PC-9 (cell line): ENCODE measurements at regions not wholly inside any gene's neighbourhood (a gene's known extent, or its start where the extent isn't known, plus 50 kb on each side); places are given as distances from the start of the nearest gene placed in this dataset.

Experiments
- BruUV-seq: library from RNA; stranded (reverse); fragments of 400-500 nt; replicated peaks from 2 replicates; lab custom pipeline; 2021; lab: Mats Ljungman, UMichigan
- CTCF ChIA-PET: fragments of 300-600 bp; sonication (Branson Sonifier 250); formaldehyde crosslinking; loops from one replicate; lab custom pipeline; 2022; ENCODE audit warnings: antibody characterized with exemption; lab: Charles Lee
- POLR2A ChIA-PET: fragments of 300-600 bp; sonication (Branson Sonifier 250); formaldehyde crosslinking; loops from one replicate; lab custom pipeline; 2022; ENCODE audit warnings: antibody characterized with exemption; ENCODE audit not compliant: unreplicated experiment; lab: Charles Lee
- DNase-seq, 2 experiments: peaks; one replicate each; pipeline versions ENCODE4 v3.0.0 to v3.0.0-alpha.2; 2015 to 2022; ENCODE audit warnings: mixed read lengths in 1 of 2
- H2AFZ ChIP-seq: fragments of 200-600 bp; sonication (generic); 2 replicates; pipeline ENCODE4 v1.8.1; 2017; ENCODE audit warnings: antibody characterized with exemption
- H3F3A ChIP-seq: fragments of 200-600 bp; sonication (generic); 2 replicates; pipeline ENCODE4 v1.8.1; 2017; ENCODE audit warnings: antibody characterized with exemption, mild to moderate bottlenecking, low read depth; ENCODE audit not compliant: insufficient read depth
- H3K27ac ChIP-seq: fragments of 200-600 bp; sonication (generic); 2 replicates; pipeline ENCODE4 v1.6.1; 2016; ENCODE audit warnings: mixed run types
- H3K27me3 ChIP-seq: fragments of 200-600 bp; sonication (generic); 2 replicates; pipeline ENCODE4 v1.6.1; 2016; ENCODE audit warnings: low read depth, mixed run types; ENCODE audit not compliant: insufficient read depth
- H3K36me3 ChIP-seq: fragments of 200-600 bp; sonication (generic); 2 replicates; pipeline ENCODE4 v1.6.1; 2016; ENCODE audit warnings: low read depth, mixed run types
- H3K4me1 ChIP-seq: fragments of 200-600 bp; sonication (generic); replicated peaks from 2 replicates; pipeline ENCODE4 v1.6.1; 2016; ENCODE audit warnings: mixed run types; ENCODE audit not compliant: insufficient read depth
- H3K4me2 ChIP-seq: fragments of 200-600 bp; sonication (generic); 2 replicates; pipeline ENCODE4 v1.6.1; 2017; ENCODE audit warnings: mixed run types
- H3K4me3 ChIP-seq: fragments of 200-600 bp; sonication (generic); 2 replicates; pipeline ENCODE4 v1.6.1; 2016; ENCODE audit warnings: mixed run types
- H3K79me2 ChIP-seq: fragments of 200-600 bp; sonication (generic); 2 replicates; pipeline ENCODE4 v1.6.1; 2017; ENCODE audit warnings: low read depth, mixed run types
- H3K9me2 ChIP-seq: fragments of 200-600 bp; sonication (generic); 2 replicates; pipeline ENCODE4 v1.8.1; 2017; ENCODE audit warnings: mild to moderate bottlenecking; ENCODE audit not compliant: insufficient read depth
- H3K9me3 ChIP-seq: fragments of 200-600 bp; sonication (generic); 2 replicates; pipeline ENCODE4 v1.8.1; 2016; ENCODE audit warnings: low read depth; ENCODE audit not compliant: insufficient read depth
- H4K20me1 ChIP-seq: fragments of 200-600 bp; sonication (generic); 2 replicates; pipeline ENCODE4 v1.8.1; 2017; ENCODE audit not compliant: insufficient read depth
- EZH2 ChIP-seq: fragments of 200-600 bp; sonication (generic); IDR thresholded peaks from 2 replicates; pipeline ENCODE4 v1.8.0; 2017; ENCODE audit warnings: antibody characterized with exemption, low read depth
- intact Hi-C: fragments of 100-400 bp; cut with micrococcal nuclease; formaldehyde crosslinking; loops from one replicate; pipeline ENCODE4 v1.10.0; 2022; ENCODE audit not compliant: unreplicated experiment
- TF ChIP-seq, protein P1 (sequence below): fragments of 200-600 bp; sonication (generic); conservative IDR thresholded peaks from 2 replicates; pipeline ENCODE4 v1.6.1; 2017; ENCODE audit warnings: mixed run types, antibody characterized with exemption, mild to moderate bottlenecking, moderate library complexity

DNA sequence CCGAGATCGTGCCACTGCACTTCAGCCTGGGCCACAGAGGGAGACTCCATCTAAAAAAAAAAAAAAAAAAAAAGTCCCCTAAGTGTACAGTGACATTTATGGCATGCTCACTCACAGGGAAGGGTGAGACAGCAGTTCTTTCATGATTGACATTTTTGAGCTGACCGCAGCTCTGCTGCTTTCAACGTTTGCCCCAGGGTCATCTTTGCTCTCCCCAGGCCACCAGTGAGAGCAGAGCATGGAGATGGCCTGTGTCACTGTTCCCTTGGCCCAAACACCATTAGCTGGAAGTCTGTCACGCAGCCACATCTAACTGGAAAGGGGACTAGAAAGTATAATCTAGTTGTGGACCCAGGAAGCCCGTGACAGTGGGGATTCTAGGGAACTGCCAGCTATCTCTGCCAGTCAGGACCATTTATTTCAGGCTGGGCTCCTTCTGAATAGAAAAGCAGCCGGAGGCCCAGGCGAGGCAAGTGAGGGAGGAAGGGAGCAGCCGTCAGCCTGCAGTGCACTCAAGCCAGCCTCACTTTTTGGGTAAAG, 193.4 kb upstream of the HES1 start:
- H3K4me1 ChIP-seq: peaks cover 10% of the 10 kb centered on the region
- CTCF ChIA-PET: interaction anchor here (0.6 to 1.6 kb wide), 6 partner anchors 45 to 373 kb away, joined by 3 to 9 read pairs (median 4); no protein-coding TSS in a partner anchor
- POLR2A ChIA-PET: interaction anchor here (0.6 to 0.9 kb wide), 4 partner anchors 28 to 193 kb away, joined by 3 to 9 read pairs (median 6); no protein-coding TSS in a partner anchor
- H3K9me2 ChIP-seq: no peaks in the 10 kb centered on the region
- intact Hi-C loops: loop anchor here (1.0 to 10.0 kb wide), 13 partner anchors 31 to 1048 kb away; partner anchors contain the start of gene HES1
- no peaks in the 10 kb centered on the region for H3K36me3 ChIP-seq
- H3F3A ChIP-seq: peaks cover 4% of the 10 kb centered on the region; the same call in 1 of the 2 replicates
- peak; percentile 65 to 93 for DNase-seq
- no peaks in the 10 kb centered on the region for H3K27me3 ChIP-seq
- no peaks in the 10 kb centered on the region for H3K9me3 ChIP-seq
- no peaks in the 10 kb centered on the region for H4K20me1 ChIP-seq
- H3K4me2 ChIP-seq: no peak overlapping the region
- BruUV-seq: no TSS peak
- no peak for TF ChIP-seq EZH2
- TF ChIP-seq, protein P1, sequence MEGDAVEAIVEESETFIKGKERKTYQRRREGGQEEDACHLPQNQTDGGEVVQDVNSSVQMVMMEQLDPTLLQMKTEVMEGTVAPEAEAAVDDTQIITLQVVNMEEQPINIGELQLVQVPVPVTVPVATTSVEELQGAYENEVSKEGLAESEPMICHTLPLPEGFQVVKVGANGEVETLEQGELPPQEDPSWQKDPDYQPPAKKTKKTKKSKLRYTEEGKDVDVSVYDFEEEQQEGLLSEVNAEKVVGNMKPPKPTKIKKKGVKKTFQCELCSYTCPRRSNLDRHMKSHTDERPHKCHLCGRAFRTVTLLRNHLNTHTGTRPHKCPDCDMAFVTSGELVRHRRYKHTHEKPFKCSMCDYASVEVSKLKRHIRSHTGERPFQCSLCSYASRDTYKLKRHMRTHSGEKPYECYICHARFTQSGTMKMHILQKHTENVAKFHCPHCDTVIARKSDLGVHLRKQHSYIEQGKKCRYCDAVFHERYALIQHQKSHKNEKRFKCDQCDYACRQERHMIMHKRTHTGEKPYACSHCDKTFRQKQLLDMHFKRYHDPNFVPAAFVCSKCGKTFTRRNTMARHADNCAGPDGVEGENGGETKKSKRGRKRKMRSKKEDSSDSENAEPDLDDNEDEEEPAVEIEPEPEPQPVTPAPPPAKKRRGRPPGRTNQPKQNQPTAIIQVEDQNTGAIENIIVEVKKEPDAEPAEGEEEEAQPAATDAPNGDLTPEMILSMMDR: no peak
- no peak overlapping the region for H2AFZ ChIP-seq
- H3K27ac ChIP-seq: peak overlapping the region; percentile 33
- H3K79me2 ChIP-seq: no peaks in the 10 kb centered on the region
- no peak overlapping the region for H3K4me3 ChIP-seq

DNA sequence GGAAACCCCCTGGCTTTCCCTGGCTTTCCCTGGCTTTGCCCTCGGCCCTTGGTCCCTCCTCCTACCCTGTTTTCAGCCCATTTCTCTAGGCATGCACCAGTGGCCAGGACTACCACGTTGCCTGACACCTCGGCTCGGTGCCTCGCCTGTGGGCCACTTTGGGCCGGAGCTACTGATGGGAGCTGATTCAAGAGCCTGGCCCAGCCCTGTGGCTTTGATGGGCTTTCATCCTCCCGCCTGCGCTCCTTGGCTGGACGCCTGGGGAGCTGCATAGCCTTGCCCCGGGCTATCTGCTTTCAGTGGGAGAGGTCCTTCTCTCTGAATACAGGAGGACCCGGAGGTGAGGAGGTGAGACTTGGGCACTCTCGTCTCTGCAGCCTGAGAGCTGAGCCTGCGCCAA, 192.7 kb upstream of the HES1 start:
- intact Hi-C loops: loop anchor here (2.0 to 10.0 kb wide), 5 partner anchors 40 to 1048 kb away; no protein-coding TSS in a partner anchor
- no peaks in the 10 kb centered on the region for H4K20me1 ChIP-seq
- CTCF ChIA-PET: interaction anchor here (0.6 to 1.6 kb wide), 3 partner anchors 162 to 373 kb away, joined by 3 to 17 read pairs (median 4); no protein-coding TSS in a partner anchor
- no peaks in the 10 kb centered on the region for H3K9me2 ChIP-seq
- H3K79me2 ChIP-seq: no peaks in the 10 kb centered on the region
- no peaks in the 10 kb centered on the region for H3K27me3 ChIP-seq
- H3K4me3 ChIP-seq: no peak overlapping the region
- no peaks in the 10 kb centered on the region for H3K36me3 ChIP-seq
- H3K27ac ChIP-seq: peak overlapping the region; percentile 33
- peaks cover 11% of the 10 kb centered on the region for H3K4me1 ChIP-seq
- H2AFZ ChIP-seq: no peak overlapping the region
- no peak for TF ChIP-seq EZH2
- TF ChIP-seq, protein P1: no peak
- H3K4me2 ChIP-seq: no peak overlapping the region
- no peaks in the 10 kb centered on the region for H3K9me3 ChIP-seq
- POLR2A ChIA-PET: interaction anchor here (0.6 to 0.9 kb wide), 3 partner anchors 70 to 192 kb away, joined by 6 to 9 read pairs (median 7); no protein-coding TSS in a partner anchor
- H3F3A ChIP-seq: peaks cover 4% of the 10 kb centered on the region; the same call in 1 of the 2 replicates
- DNase-seq: peak in 1 of 2 experiments; percentile 70
- TSS peak; percentile 82 for BruUV-seq

DNA sequence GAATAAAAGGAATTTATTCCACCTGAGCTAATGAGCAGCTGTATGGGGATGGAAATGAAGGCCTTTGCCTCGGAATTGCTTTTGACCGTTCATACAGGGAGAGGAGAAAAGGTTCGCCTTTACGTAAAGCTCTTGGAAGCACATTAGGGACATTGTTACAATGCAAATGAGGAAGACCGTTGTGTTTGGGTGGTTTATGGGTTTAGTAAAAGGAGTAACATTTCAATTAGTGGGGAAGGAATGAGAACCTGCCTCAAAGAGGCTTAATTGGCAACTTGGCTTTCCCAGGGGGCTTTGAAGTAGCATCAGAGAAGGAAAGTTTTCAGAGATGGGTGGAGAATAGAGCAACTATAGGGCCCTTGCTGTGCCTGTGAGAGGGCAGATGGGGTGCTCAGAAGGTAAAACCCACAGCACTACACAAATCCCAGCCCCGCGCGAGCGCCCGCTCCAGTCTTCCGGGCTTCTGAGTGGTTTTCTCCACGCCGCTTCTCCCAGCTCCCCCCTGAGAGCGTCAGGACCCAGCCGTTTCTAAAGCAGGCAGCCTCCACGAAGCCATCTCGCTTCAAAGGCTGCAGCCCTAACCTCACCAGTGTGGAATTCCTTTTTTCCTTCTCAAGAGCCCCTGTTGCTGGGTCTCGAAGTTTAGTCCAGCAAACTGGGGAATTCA, 192.0 kb upstream of the HES1 start:
- Histone ChIP-seq H2AFZ (no peak overlapping the region), H3K9me2 (no peaks in the 10 kb centered on the region), H3F3A (peaks cover 4% of the 10 kb centered on the region; the same call in 1 of the 2 replicates), H3K27ac (no peak overlapping the region), H3K27me3 (no peaks in the 10 kb centered on the region), H4K20me1 (no peaks in the 10 kb centered on the region), H3K9me3 (no peaks in the 10 kb centered on the region), H3K36me3 (no peaks in the 10 kb centered on the region), H3K4me3 (no peak overlapping the region), H3K79me2 (no peaks in the 10 kb centered on the region), H3K4me1 (peaks cover 11% of the 10 kb centered on the region), H3K4me2 (no peak overlapping the region)
- no peak for TF ChIP-seq EZH2
- TF ChIP-seq, protein P1: no peak
- intact Hi-C loops: loop anchor here (2.0 to 10.0 kb wide), 5 partner anchors 39 to 1049 kb away; no protein-coding TSS in a partner anchor
- BruUV-seq: no TSS peak
- no peak for DNase-seq
- CTCF ChIA-PET: interaction anchor here (0.6 to 1.6 kb wide), 4 partner anchors 65 to 372 kb away, joined by 3 to 17 read pairs (median 4); no protein-coding TSS in a partner anchor
- POLR2A ChIA-PET: no interaction called here
